ENCODE measurements at regions not wholly inside any gene's neighbourhood (a gene's known extent, or its start where the extent isn't known, plus 50 kb on each side); places are given as distances from the start of the nearest gene placed in this dataset.

- DNase-seq (ENCODE audit: low read depth in 4 of 4, low spot score in 3 of 4): no peak
These were observed 348.9 kb downstream of the UQCRFS1 start for GRCh38 chr19:28864024-28864503.

- DNase-seq (ENCODE audit: low read depth in 4 of 4, low spot score in 3 of 4): no peak
These were observed 350.7 kb downstream of the UQCRFS1 start for GRCh38 chr19:28862238-28862637.

- DNase-seq (ENCODE audit: low read depth in 4 of 4, low spot score in 3 of 4): no peak
These were observed 353.1 kb downstream of the UQCRFS1 start for GRCh38 chr19:28859811-28860210.

GRCh38 chr19:28858933-28859332 is 354.0 kb downstream of the UQCRFS1 start:
- DNase-seq (ENCODE audit: low read depth in 4 of 4, low spot score in 3 of 4): no peak

- DNase-seq (ENCODE audit: low read depth in 4 of 4, low spot score in 3 of 4): no peak
These were observed 355.0 kb downstream of the UQCRFS1 start for GRCh38 chr19:28857967-28858366.

- no peak for DNase-seq (ENCODE audit: low read depth in 4 of 4, low spot score in 3 of 4)
These were observed 357.7 kb downstream of the UQCRFS1 start for GRCh38 chr19:28855216-28855615.

- DNase-seq (ENCODE audit: low read depth in 4 of 4, low spot score in 3 of 4): no peak
These were observed 365.5 kb downstream of the UQCRFS1 start for GRCh38 chr19:28847468-28847867.

GRCh38 chr19:28846094-28846812 is 366.7 kb downstream of the UQCRFS1 start:
- no peak for DNase-seq (ENCODE audit: low read depth in 4 of 4, low spot score in 3 of 4)

GRCh38 chr19:28843761-28844492 is 369.0 kb downstream of the UQCRFS1 start:
- no peak for DNase-seq (ENCODE audit: low read depth in 4 of 4, low spot score in 3 of 4)

GRCh38 chr19:28841531-28841930 is 371.4 kb downstream of the UQCRFS1 start:
- no peak for DNase-seq (ENCODE audit: low read depth in 4 of 4, low spot score in 3 of 4)

- no peak for DNase-seq (ENCODE audit: low read depth in 4 of 4, low spot score in 3 of 4)
These were observed 372.1 kb downstream of the UQCRFS1 start for GRCh38 chr19:28840891-28841290.

- no peak for DNase-seq (ENCODE audit: low read depth in 4 of 4, low spot score in 3 of 4)
These were observed 373.5 kb downstream of the UQCRFS1 start for GRCh38 chr19:28839455-28839854.

GRCh38 chr19:28838909-28839308 is 374.0 kb downstream of the UQCRFS1 start:
- DNase-seq (ENCODE audit: low read depth in 4 of 4, low spot score in 3 of 4): peak in 1 of 4 donors; percentile 18

GRCh38 chr19:28836421-28836820 is 376.5 kb downstream of the UQCRFS1 start:
- DNase-seq (ENCODE audit: low read depth in 4 of 4, low spot score in 3 of 4): no peak

GRCh38 chr19:28834996-28835395 is 378.0 kb downstream of the UQCRFS1 start:
- no peak for DNase-seq (ENCODE audit: low read depth in 4 of 4, low spot score in 3 of 4)

GRCh38 chr19:28831462-28831861 is 381.5 kb downstream of the UQCRFS1 start:
- DNase-seq (ENCODE audit: low read depth in 4 of 4, low spot score in 3 of 4): no peak

- no peak for DNase-seq (ENCODE audit: low read depth in 4 of 4, low spot score in 3 of 4)
These were observed 383.2 kb downstream of the UQCRFS1 start for GRCh38 chr19:28829762-28830161.

- no peak for DNase-seq (ENCODE audit: low read depth in 4 of 4, low spot score in 3 of 4)
These were observed 383.6 kb downstream of the UQCRFS1 start for GRCh38 chr19:28829359-28829758.

GRCh38 chr19:28828276-28828870 is 384.6 kb downstream of the UQCRFS1 start:
- DNase-seq (ENCODE audit: low read depth in 4 of 4, low spot score in 3 of 4): no peak

GRCh38 chr19:28827382-28827781 is 385.6 kb downstream of the UQCRFS1 start:
- DNase-seq (ENCODE audit: low read depth in 4 of 4, low spot score in 3 of 4): no peak

- no peak for DNase-seq (ENCODE audit: low read depth in 4 of 4, low spot score in 3 of 4)
These were observed 389.5 kb downstream of the UQCRFS1 start for GRCh38 chr19:28823338-28823961.
